ENCODE measurements at regions not wholly inside any gene's neighbourhood (a gene's known extent, or its start where the extent isn't known, plus 50 kb on each side); places are given as distances from the start of the nearest gene placed in this dataset.
"Not testable (repeated sequence)": the region's sequence is repeated elsewhere in the genome, so short reads cannot be mapped to it uniquely, and the experiment has no call there.

GRCh38 chr20:40634891-40635290 lies 54.1 kb downstream of the MAFB start:
- no peak for DNase-seq (ENCODE audit: low read depth in 2 of 2)

- DNase-seq (ENCODE audit: low read depth in 2 of 2), result no peak
These were observed 55.7 kb downstream of the MAFB start for GRCh38 chr20:40633123-40633850.

GRCh38 chr20:40632346-40632976 lies 56.6 kb downstream of the MAFB start:
- DNase-seq (ENCODE audit: low read depth in 2 of 2), result no peak

GRCh38 chr20:40631119-40631631 lies 57.9 kb downstream of the MAFB start:
- DNase-seq (ENCODE audit: low read depth in 2 of 2), result no peak

- no peak for DNase-seq (ENCODE audit: low read depth in 2 of 2)
These were observed 58.3 kb downstream of the MAFB start for GRCh38 chr20:40630713-40631112.

- DNase-seq (ENCODE audit: low read depth in 2 of 2), result no peak
These were observed 58.9 kb downstream of the MAFB start for GRCh38 chr20:40630099-40630498.

GRCh38 chr20:40628877-40629276 lies 60.2 kb downstream of the MAFB start:
- no peak for DNase-seq (ENCODE audit: low read depth in 2 of 2)

GRCh38 chr20:40619053-40619452 lies 70.0 kb downstream of the MAFB start:
- DNase-seq (ENCODE audit: low read depth in 2 of 2), result not testable (repeated sequence)

- DNase-seq (ENCODE audit: low read depth in 2 of 2), result no peak
These were observed 71.4 kb downstream of the MAFB start for GRCh38 chr20:40617594-40617993.

GRCh38 chr20:40612837-40613236 lies 76.2 kb downstream of the MAFB start:
- DNase-seq (ENCODE audit: low read depth in 2 of 2), result no peak

GRCh38 chr20:40612247-40612646 lies 76.8 kb downstream of the MAFB start:
- DNase-seq (ENCODE audit: low read depth in 2 of 2), result no peak

- DNase-seq (ENCODE audit: low read depth in 2 of 2), result no peak
These were observed 78.3 kb downstream of the MAFB start for GRCh38 chr20:40610730-40611129.

- no peak for DNase-seq (ENCODE audit: low read depth in 2 of 2)
These were observed 81.1 kb downstream of the MAFB start for GRCh38 chr20:40607927-40608326.

GRCh38 chr20:40606660-40607059 lies 82.4 kb downstream of the MAFB start:
- no peak for DNase-seq (ENCODE audit: low read depth in 2 of 2)

GRCh38 chr20:40606237-40606636 lies 82.8 kb downstream of the MAFB start:
- DNase-seq (ENCODE audit: low read depth in 2 of 2), result no peak

GRCh38 chr20:40604416-40604815 lies 84.6 kb downstream of the MAFB start:
- no peak for DNase-seq (ENCODE audit: low read depth in 2 of 2)

GRCh38 chr20:40603057-40603651 lies 85.9 kb downstream of the MAFB start:
- no peak for DNase-seq (ENCODE audit: low read depth in 2 of 2)

- no peak for DNase-seq (ENCODE audit: low read depth in 2 of 2)
These were observed 86.7 kb downstream of the MAFB start for GRCh38 chr20:40602381-40602780.

GRCh38 chr20:40600441-40601219 lies 88.4 kb downstream of the MAFB start:
- DNase-seq (ENCODE audit: low read depth in 2 of 2), result no peak

- DNase-seq (ENCODE audit: low read depth in 2 of 2), result no peak
These were observed 89.0 kb downstream of the MAFB start for GRCh38 chr20:40599987-40600386.

- DNase-seq (ENCODE audit: low read depth in 2 of 2), result no peak
These were observed 96.1 kb downstream of the MAFB start for GRCh38 chr20:40592941-40593340.

GRCh38 chr20:40591536-40591935 lies 97.5 kb downstream of the MAFB start:
- no peak for DNase-seq (ENCODE audit: low read depth in 2 of 2)

All from lung microvascular endothelial cell (primary cell).